Neutrophil (primary cell): ENCODE measurements at regions not wholly inside any gene's neighbourhood (a gene's known extent, or its start where the extent isn't known, plus 50 kb on each side); places are given as distances from the start of the nearest gene placed in this dataset.

ENCODE experiments used
- H3K27ac ChIP-seq: fragments of 200-600 bp; sonication (generic); 2 replicates; pipeline ENCODE4 v1.5.1; 2016; ENCODE audit warnings: mild to moderate bottlenecking, moderate library complexity
- H3K27me3 ChIP-seq: fragments of 200-600 bp; sonication (generic); 2 replicates; pipeline ENCODE4 v1.6.0; 2016; ENCODE audit warnings: mild to moderate bottlenecking
- H3K36me3 ChIP-seq: fragments of 200-600 bp; sonication (generic); 2 replicates; pipeline ENCODE4 v1.5.1; 2017
- H3K4me1 ChIP-seq, 2 experiments: fragments of 200-600 bp in 1 of 2; sonication (generic) in 1 of 2; 1 replicate in 1 of 2; 2 replicates in 1 of 2; pipeline versions ENCODE4 v1.5.1 to v1.6.1; 2013 to 2016; ENCODE audit warnings: low read depth in 1 of 2, low read length in 1 of 2, mild to moderate bottlenecking in 1 of 2, moderate library complexity in 1 of 2; ENCODE audit not compliant: control insufficient read depth in 1 of 2, insufficient read depth in 1 of 2
- H3K4me3 ChIP-seq, 2 experiments: fragments of 200-600 bp in 1 of 2; sonication (generic) in 1 of 2; 1 replicate in 1 of 2; 2 replicates in 1 of 2; pipeline ENCODE4 v1.5.1; 2013 to 2016; ENCODE audit warnings: low read depth in 1 of 2, low read length in 1 of 2, mild to moderate bottlenecking in 1 of 2, moderate library complexity in 1 of 2
- H3K9me3 ChIP-seq: fragments of 200-600 bp; sonication (generic); 2 replicates; pipeline ENCODE4 v1.5.1; 2016
- TF ChIP-seq, protein P1 (sequence below): fragments of 200-600 bp; sonication (generic); IDR thresholded peaks from 2 replicates; pipeline ENCODE4 v1.5.1; 2016; ENCODE audit warnings: antibody characterized with exemption

DNA sequence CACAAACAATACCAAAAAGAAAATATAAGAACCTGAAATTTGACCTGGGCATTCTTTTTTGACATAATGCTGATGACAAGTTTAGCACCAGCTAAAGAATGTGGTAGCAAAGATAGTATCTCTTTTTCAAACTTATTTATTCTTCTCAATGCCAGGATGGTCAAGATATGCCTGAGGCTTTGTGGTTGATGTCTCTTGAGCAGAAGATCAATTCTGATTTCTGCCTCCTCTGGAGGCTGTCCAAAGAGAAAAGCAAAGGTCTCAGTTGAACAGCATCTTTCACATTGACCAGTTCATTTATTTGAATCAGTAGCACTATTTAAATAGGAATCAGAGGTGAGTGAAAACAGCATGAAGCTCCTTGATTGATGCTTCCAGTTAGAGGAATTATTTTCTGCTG, 588.2 kb downstream of the HTR1A start:
- Histone ChIP-seq H3K4me1 (no peaks in the 10 kb centered on the region), H3K27ac (no peak overlapping the region), H3K27me3 (no peaks in the 10 kb centered on the region), H3K36me3 (no peaks in the 10 kb centered on the region), H3K9me3 (no peaks in the 10 kb centered on the region), H3K4me3 (no peak overlapping the region)
- TF ChIP-seq, protein P1, sequence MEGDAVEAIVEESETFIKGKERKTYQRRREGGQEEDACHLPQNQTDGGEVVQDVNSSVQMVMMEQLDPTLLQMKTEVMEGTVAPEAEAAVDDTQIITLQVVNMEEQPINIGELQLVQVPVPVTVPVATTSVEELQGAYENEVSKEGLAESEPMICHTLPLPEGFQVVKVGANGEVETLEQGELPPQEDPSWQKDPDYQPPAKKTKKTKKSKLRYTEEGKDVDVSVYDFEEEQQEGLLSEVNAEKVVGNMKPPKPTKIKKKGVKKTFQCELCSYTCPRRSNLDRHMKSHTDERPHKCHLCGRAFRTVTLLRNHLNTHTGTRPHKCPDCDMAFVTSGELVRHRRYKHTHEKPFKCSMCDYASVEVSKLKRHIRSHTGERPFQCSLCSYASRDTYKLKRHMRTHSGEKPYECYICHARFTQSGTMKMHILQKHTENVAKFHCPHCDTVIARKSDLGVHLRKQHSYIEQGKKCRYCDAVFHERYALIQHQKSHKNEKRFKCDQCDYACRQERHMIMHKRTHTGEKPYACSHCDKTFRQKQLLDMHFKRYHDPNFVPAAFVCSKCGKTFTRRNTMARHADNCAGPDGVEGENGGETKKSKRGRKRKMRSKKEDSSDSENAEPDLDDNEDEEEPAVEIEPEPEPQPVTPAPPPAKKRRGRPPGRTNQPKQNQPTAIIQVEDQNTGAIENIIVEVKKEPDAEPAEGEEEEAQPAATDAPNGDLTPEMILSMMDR: no peak

DNA sequence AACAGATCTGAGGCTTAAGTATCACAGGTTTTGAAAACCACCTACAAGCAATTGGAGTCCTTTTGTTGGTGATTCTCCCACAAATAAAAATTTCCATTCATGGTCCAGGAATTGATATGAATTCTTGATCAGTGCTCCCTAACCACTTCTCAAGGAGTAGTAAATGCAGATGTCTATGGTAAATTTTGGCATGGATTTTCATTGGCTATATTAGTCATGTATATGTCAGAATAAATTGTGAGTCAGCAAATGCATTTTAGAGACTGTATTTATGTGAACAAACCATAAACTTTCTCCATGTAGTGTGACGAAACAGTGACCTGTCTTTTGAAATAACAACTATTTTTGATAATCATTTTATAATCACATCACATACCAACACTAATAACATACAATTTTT, 611.1 kb downstream of the HTR1A start:
- TF ChIP-seq, protein P1: no peak
- H3K27me3 ChIP-seq: no peaks in the 10 kb centered on the region
- H3K27ac ChIP-seq: no peak overlapping the region
- H3K4me1 ChIP-seq: no peaks in the 10 kb centered on the region
- H3K4me3 ChIP-seq: no peak overlapping the region
- no peaks in the 10 kb centered on the region for H3K9me3 ChIP-seq
- no peaks in the 10 kb centered on the region for H3K36me3 ChIP-seq

DNA sequence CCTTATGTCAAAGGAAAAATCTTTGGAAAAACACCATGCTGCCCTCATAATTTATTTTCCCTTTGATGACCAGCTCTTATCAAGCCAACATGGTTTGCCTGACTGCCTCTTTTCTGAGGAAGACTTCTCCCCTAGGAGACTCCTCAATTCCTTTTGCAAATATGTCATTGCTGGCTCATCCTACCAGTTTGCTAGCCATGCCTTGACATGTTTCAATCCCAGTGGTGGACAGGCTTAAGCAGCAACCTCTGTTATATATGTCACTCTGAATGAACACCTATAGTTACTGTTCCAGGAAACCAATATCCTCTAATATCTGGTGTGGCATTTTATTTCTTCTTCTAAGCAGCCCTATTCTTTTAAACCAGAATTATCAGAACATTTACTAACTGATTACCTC, 615.8 kb downstream of the HTR1A start:
- H3K27ac ChIP-seq: no peak overlapping the region
- no peaks in the 10 kb centered on the region for H3K27me3 ChIP-seq
- TF ChIP-seq, protein P1: no peak
- H3K4me1 ChIP-seq: no peaks in the 10 kb centered on the region
- H3K4me3 ChIP-seq: no peak overlapping the region
- H3K36me3 ChIP-seq: no peaks in the 10 kb centered on the region
- no peaks in the 10 kb centered on the region for H3K9me3 ChIP-seq

- Histone ChIP-seq H3K27me3 (no peaks in the 10 kb centered on the region), H3K4me3 (no peak overlapping the region), H3K36me3 (no peaks in the 10 kb centered on the region), H3K4me1 (no peaks in the 10 kb centered on the region), H3K9me3 (no peaks in the 10 kb centered on the region), H3K27ac (no peak overlapping the region)
- TF ChIP-seq, protein P1: no peak
These were observed 620.8 kb downstream of the HTR1A start for GRCh38 chr5:63341442-63341841.

DNA sequence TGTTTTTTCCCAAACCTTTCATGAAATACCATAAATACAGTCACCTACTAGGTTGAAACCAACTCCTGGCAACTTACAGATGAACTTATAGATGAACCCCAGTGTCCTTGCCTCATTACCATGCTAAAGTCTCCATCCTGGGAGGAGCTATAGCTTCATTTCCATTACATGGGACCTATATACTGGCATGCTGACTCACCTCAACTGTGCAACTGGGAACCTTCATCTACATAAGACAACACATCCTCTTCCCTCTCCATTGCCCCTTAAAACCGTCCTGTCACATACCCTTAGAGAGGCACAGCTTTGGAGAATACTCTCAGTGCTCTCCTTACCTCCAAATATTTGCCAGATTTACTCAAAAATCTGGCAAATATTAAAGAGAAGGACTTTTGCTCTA, 638.3 kb downstream of the HTR1A start:
- TF ChIP-seq, protein P1: no peak
- no peaks in the 10 kb centered on the region for H3K9me3 ChIP-seq

GRCh38 chr5:63314551-63314950, 647.7 kb downstream of the HTR1A start:
- H3K9me3 ChIP-seq: no peaks in the 10 kb centered on the region
- no peaks in the 10 kb centered on the region for H3K36me3 ChIP-seq
- no peak overlapping the region for H3K4me3 ChIP-seq
- no peaks in the 10 kb centered on the region for H3K27me3 ChIP-seq
- TF ChIP-seq, protein P1: no peak
- no peaks in the 10 kb centered on the region for H3K4me1 ChIP-seq
- no peak overlapping the region for H3K27ac ChIP-seq

More for the DNA sequence above, 638.3 kb downstream of the HTR1A start:
- H3K4me1 ChIP-seq: no peaks in the 10 kb centered on the region
- no peaks in the 10 kb centered on the region for H3K36me3 ChIP-seq
- H3K27me3 ChIP-seq: no peaks in the 10 kb centered on the region
- no peak overlapping the region for H3K27ac ChIP-seq
- H3K4me3 ChIP-seq: no peak overlapping the region
